Liver (tissue), 8 donors: ENCODE measurements at regions not wholly inside any gene's neighbourhood (a gene's known extent, or its start where the extent isn't known, plus 50 kb on each side); places are given as distances from the start of the nearest gene placed in this dataset.

Experiments
- DNase-seq: peaks from one replicate; pipeline ENCODE4 v3.0.0-alpha.2; 2017; ENCODE audit warnings: low spot score
- H3K27ac ChIP-seq, 2 donors: one replicate each; pipeline ENCODE4 v1.7.0; 2013; ENCODE audit warnings: inconsistent platforms in 2 of 2, low read length in 2 of 2, control low read depth in 1 of 2, low read depth in 1 of 2, mild to moderate bottlenecking in 1 of 2
- H3K27me3 ChIP-seq, 4 donors: one replicate each; pipeline versions ENCODE4 v1.6.1 to v1.7.0; 2013; ENCODE audit warnings: low read length in 3 of 4, inconsistent platforms in 1 of 4, mild to moderate bottlenecking in 1 of 4, moderate library complexity in 1 of 4; ENCODE audit not compliant: control insufficient read depth in 4 of 4, insufficient read depth in 4 of 4
- H3K36me3 ChIP-seq, 4 donors: one replicate each; pipeline versions ENCODE4 v1.6.1 to v1.7.0; 2013; ENCODE audit warnings: low read length in 3 of 4, mild to moderate bottlenecking in 3 of 4, low read depth in 1 of 4, moderate library complexity in 1 of 4; ENCODE audit not compliant: control insufficient read depth in 4 of 4, insufficient read depth in 3 of 4
- H3K4me1 ChIP-seq, 4 donors: one replicate each; pipeline versions ENCODE4 v1.6.1 to v1.7.0; 2013; ENCODE audit warnings: low read length in 3 of 4, mild to moderate bottlenecking in 3 of 4, moderate library complexity in 1 of 4; ENCODE audit not compliant: control insufficient read depth in 4 of 4, insufficient read depth in 4 of 4
- H3K4me3 ChIP-seq, 3 donors: one replicate each; pipeline versions ENCODE4 v1.6.1 to v1.7.0; 2013; ENCODE audit warnings: low read length in 3 of 3, control low read depth in 1 of 3, low read depth in 1 of 3, mild to moderate bottlenecking in 1 of 3
- H3K9ac ChIP-seq, 2 donors: one replicate each; pipeline ENCODE4 v1.7.0; 2013; ENCODE audit warnings: low read length in 2 of 2, mild to moderate bottlenecking in 2 of 2, moderate library complexity in 2 of 2, control low read depth in 1 of 2, low read depth in 1 of 2
- H3K9me3 ChIP-seq, 4 donors: one replicate each; pipeline versions ENCODE4 v1.6.1 to v1.7.0; 2013; ENCODE audit warnings: low read length in 3 of 4; ENCODE audit not compliant: control insufficient read depth in 4 of 4
- EGR1 ChIP-seq, 2 donors: IDR thresholded peaks; 2 replicates each; pipeline ENCODE4 v1.6.1; 2016 to 2018; ENCODE audit warnings: antibody characterized with exemption in 2 of 2, low read depth in 2 of 2
- FOXA2 ChIP-seq: IDR thresholded peaks from 2 replicates; pipeline ENCODE4 v1.6.1; 2016; ENCODE audit warnings: antibody characterized with exemption
- GABPA ChIP-seq, 2 donors: IDR thresholded peaks in 1 of 2; conservative IDR thresholded peaks in 1 of 2; 2 replicates each; pipeline ENCODE4 v1.6.1; 2016; ENCODE audit warnings: antibody characterized with exemption in 2 of 2, mild to moderate bottlenecking in 1 of 2, moderate library complexity in 1 of 2
- HNF4A ChIP-seq, 2 donors: conservative IDR thresholded peaks; 2 replicates each; pipeline ENCODE4 v1.6.1; 2016; ENCODE audit warnings: antibody characterized with exemption in 2 of 2, mild to moderate bottlenecking in 2 of 2
- HNF4G ChIP-seq: IDR thresholded peaks from 2 replicates; pipeline ENCODE4 v1.6.1; 2016; ENCODE audit warnings: antibody characterized with exemption
- JUND ChIP-seq, 2 donors: IDR thresholded peaks; 2 replicates each; pipeline ENCODE4 v1.6.1; 2016; ENCODE audit warnings: antibody characterized with exemption in 2 of 2
- NR2F2 ChIP-seq: IDR thresholded peaks from 2 replicates; pipeline ENCODE4 v1.6.1; 2016; ENCODE audit warnings: antibody characterized with exemption
- RAD21 ChIP-seq, 2 donors: IDR thresholded peaks; 2 replicates each; pipeline ENCODE4 v1.6.1; 2016; ENCODE audit warnings: antibody characterized with exemption in 2 of 2, mild to moderate bottlenecking in 2 of 2
- REST ChIP-seq: IDR thresholded peaks from 2 replicates; pipeline ENCODE4 v1.6.1; 2016; ENCODE audit warnings: antibody characterized with exemption, mild to moderate bottlenecking
- RXRA ChIP-seq, 2 donors: IDR thresholded peaks; 2 replicates each; pipeline ENCODE4 v1.6.1; 2017 to 2018; ENCODE audit warnings: antibody characterized with exemption in 2 of 2, mild to moderate bottlenecking in 1 of 2
- SP1 ChIP-seq: IDR thresholded peaks from 2 replicates; pipeline ENCODE4 v1.6.1; 2018; ENCODE audit warnings: antibody characterized with exemption, mild to moderate bottlenecking
- TAF1 ChIP-seq: conservative IDR thresholded peaks from 2 replicates; pipeline ENCODE4 v1.6.1; 2016; ENCODE audit warnings: antibody characterized with exemption, mild to moderate bottlenecking
- YY1 ChIP-seq: IDR thresholded peaks from 2 replicates; pipeline ENCODE4 v1.6.1; 2016; ENCODE audit warnings: antibody characterized with exemption, mild to moderate bottlenecking
- ZBTB33 ChIP-seq: IDR thresholded peaks from 2 replicates; pipeline ENCODE4 v1.6.1; 2016; ENCODE audit warnings: antibody characterized with exemption
- WGBS: extraction: QIAGEN DNeasy Blood & Tissue Kit; methylation state at CpG from one replicate; pipeline ENCODE4 v1.1.7; 2013; 5-methylcytosine and 5-hydroxymethylcytosine counted together
- TF ChIP-seq, protein P1 (sequence below): IDR thresholded peaks from 2 replicates; pipeline ENCODE4 v1.6.1; 2016; ENCODE audit warnings: antibody characterized with exemption
- TF ChIP-seq, protein P2 (sequence below): IDR thresholded peaks from 2 replicates; pipeline ENCODE4 v1.6.1; 2016; ENCODE audit warnings: antibody characterized with exemption
- TF ChIP-seq, protein P3 (sequence below): fragments of 150-350 bp; IDR thresholded peaks from 2 replicates; pipeline ENCODE4 v1.5.1; 2017; ENCODE audit warnings: improper control_type of control experiment, low read depth, low read length; ENCODE audit not compliant: missing input control
- donor health status: healthy.
- donor health status: healthy.
- donor health status: healthy.
- donor health status: healthy.
- donor health status: healthy.

DNA sequence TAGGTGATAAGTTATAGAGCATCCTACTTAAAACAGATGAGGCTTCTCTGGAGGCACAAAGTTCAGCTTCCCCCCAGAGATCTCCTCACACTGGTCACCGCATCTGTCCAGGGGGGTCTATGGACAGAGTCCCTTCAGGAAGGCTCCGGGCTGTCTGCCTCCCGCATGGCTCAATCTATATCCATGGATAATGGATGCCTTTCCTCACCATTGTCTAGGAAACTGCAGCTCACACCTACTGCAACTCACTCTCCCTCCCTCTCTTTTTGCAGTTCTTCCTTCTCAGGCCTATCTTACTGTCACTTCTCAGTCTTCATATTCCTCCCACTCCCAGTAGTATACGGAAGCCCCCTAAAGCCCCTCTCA lies 100.6 kb upstream of the BCL2L14 start:
- no peaks in the 10 kb centered on the region for H3K36me3 ChIP-seq
- H3K27ac ChIP-seq, result no peak overlapping the region
- H3K4me1 ChIP-seq, result no peaks in the 10 kb centered on the region
- WGBS, result 61% methylated on average over 4 of the region's 4 CpGs
- no peaks in the 10 kb centered on the region for H3K27me3 ChIP-seq
- H3K9ac ChIP-seq, result no peak overlapping the region
- no peaks in the 10 kb centered on the region for H3K9me3 ChIP-seq
- TF ChIP-seq REST (no peak), JUND (IDR thresholded peaks at IDR 0.05) (no peak), NR2F2 (no peak), RXRA (IDR thresholded peaks at IDR 0.05) (no peak)
- no peak for DNase-seq
- no peak overlapping the region for H3K4me3 ChIP-seq

GRCh38 chr12:11973396-11973795 lies 97.3 kb upstream of the BCL2L14 start:
- no peak for DNase-seq
- Histone ChIP-seq H3K36me3 (no peaks in the 10 kb centered on the region), H3K27me3 (no peaks in the 10 kb centered on the region), H3K4me3 (no peak overlapping the region), H3K9me3 (no peaks in the 10 kb centered on the region), H3K27ac (no peak overlapping the region), H3K9ac (no peak overlapping the region), H3K4me1 (no peaks in the 10 kb centered on the region)
- no peak for TF ChIP-seq TAF1
- TF ChIP-seq, protein P1, sequence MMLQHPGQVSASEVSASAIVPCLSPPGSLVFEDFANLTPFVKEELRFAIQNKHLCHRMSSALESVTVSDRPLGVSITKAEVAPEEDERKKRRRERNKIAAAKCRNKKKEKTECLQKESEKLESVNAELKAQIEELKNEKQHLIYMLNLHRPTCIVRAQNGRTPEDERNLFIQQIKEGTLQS, result no peak
- no peak for TF ChIP-seq REST
- TF ChIP-seq FOXA2, result no peak
- no peak for TF ChIP-seq HNF4G
- TF ChIP-seq RAD21 (IDR thresholded peaks at IDR 0.05), result no peak
- TF ChIP-seq GABPA (IDR thresholded peaks at IDR 0.05 in 1 of 2, conservative IDR thresholded peaks at IDR 0.05 in 1 of 2), result no peak
- no peak for TF ChIP-seq ZBTB33
- TF ChIP-seq, protein P2, sequence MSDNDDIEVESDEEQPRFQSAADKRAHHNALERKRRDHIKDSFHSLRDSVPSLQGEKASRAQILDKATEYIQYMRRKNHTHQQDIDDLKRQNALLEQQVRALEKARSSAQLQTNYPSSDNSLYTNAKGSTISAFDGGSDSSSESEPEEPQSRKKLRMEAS, result no peak
- no peak for TF ChIP-seq NR2F2
- no peak for TF ChIP-seq YY1
- TF ChIP-seq, protein P3, sequence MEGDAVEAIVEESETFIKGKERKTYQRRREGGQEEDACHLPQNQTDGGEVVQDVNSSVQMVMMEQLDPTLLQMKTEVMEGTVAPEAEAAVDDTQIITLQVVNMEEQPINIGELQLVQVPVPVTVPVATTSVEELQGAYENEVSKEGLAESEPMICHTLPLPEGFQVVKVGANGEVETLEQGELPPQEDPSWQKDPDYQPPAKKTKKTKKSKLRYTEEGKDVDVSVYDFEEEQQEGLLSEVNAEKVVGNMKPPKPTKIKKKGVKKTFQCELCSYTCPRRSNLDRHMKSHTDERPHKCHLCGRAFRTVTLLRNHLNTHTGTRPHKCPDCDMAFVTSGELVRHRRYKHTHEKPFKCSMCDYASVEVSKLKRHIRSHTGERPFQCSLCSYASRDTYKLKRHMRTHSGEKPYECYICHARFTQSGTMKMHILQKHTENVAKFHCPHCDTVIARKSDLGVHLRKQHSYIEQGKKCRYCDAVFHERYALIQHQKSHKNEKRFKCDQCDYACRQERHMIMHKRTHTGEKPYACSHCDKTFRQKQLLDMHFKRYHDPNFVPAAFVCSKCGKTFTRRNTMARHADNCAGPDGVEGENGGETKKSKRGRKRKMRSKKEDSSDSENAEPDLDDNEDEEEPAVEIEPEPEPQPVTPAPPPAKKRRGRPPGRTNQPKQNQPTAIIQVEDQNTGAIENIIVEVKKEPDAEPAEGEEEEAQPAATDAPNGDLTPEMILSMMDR, result no peak
- no peak for TF ChIP-seq HNF4A (conservative IDR thresholded peaks at IDR 0.05)
- no peak for TF ChIP-seq RXRA (IDR thresholded peaks at IDR 0.05)
- no peak for TF ChIP-seq JUND (IDR thresholded peaks at IDR 0.05)
- TF ChIP-seq EGR1 (IDR thresholded peaks at IDR 0.05; ENCODE audit: low read depth in 2 of 2), result no peak
- TF ChIP-seq SP1, result no peak
- 77% methylated on average over 6 of the region's 6 CpGs for WGBS
